PFSK-1 (cell line): ENCODE measurements at regions not wholly inside any gene's neighbourhood (a gene's known extent, or its start where the extent isn't known, plus 50 kb on each side); places are given as distances from the start of the nearest gene placed in this dataset.

Experiments used
- FOXP2 ChIP-seq: optimal IDR thresholded peaks from 2 replicates; pipeline ENCODE3; 2011; ENCODE audit warnings: borderline replicate concordance, control low read depth, inconsistent platforms; ENCODE audit not compliant: insufficient read depth; ENCODE audit errors: extremely low read length, extremely low read depth
- POLR2AphosphoS5 ChIP-seq: IDR thresholded peaks from 2 replicates; pipeline ENCODE4 v1.6.1; 2012; ENCODE audit warnings: low read depth, mild to moderate bottlenecking, control low read depth, low read length, moderate library complexity
- SIN3A ChIP-seq: IDR thresholded peaks from 2 replicates; pipeline ENCODE4 v1.6.1; 2012; ENCODE audit warnings: mild to moderate bottlenecking, low read length, moderate library complexity, borderline replicate concordance; ENCODE audit not compliant: insufficient read depth
- TAF1 ChIP-seq: IDR thresholded peaks from 2 replicates; pipeline ENCODE4 v1.6.1; 2012; ENCODE audit warnings: low read length, control low read depth, borderline replicate concordance; ENCODE audit not compliant: insufficient read depth
- TF ChIP-seq, protein P1 (sequence below), 2 experiments: IDR thresholded peaks; 2 replicates each; pipeline versions ENCODE4 v1.6.1 to v1.8.0; 2011 to 2012; ENCODE audit warnings: low read depth in 2 of 2, low read length in 2 of 2, control low read depth in 1 of 2, inconsistent platforms in 1 of 2, mild to moderate bottlenecking in 1 of 2, moderate library complexity in 1 of 2; ENCODE audit not compliant: insufficient read depth in 1 of 2

GRCh38 chr20:53876470-53876869, 193.9 kb downstream of the BCAS1 start:
- no peak for TF ChIP-seq POLR2AphosphoS5
- no peak for TF ChIP-seq TAF1
- TF ChIP-seq SIN3A: no peak
- TF ChIP-seq, protein P1, sequence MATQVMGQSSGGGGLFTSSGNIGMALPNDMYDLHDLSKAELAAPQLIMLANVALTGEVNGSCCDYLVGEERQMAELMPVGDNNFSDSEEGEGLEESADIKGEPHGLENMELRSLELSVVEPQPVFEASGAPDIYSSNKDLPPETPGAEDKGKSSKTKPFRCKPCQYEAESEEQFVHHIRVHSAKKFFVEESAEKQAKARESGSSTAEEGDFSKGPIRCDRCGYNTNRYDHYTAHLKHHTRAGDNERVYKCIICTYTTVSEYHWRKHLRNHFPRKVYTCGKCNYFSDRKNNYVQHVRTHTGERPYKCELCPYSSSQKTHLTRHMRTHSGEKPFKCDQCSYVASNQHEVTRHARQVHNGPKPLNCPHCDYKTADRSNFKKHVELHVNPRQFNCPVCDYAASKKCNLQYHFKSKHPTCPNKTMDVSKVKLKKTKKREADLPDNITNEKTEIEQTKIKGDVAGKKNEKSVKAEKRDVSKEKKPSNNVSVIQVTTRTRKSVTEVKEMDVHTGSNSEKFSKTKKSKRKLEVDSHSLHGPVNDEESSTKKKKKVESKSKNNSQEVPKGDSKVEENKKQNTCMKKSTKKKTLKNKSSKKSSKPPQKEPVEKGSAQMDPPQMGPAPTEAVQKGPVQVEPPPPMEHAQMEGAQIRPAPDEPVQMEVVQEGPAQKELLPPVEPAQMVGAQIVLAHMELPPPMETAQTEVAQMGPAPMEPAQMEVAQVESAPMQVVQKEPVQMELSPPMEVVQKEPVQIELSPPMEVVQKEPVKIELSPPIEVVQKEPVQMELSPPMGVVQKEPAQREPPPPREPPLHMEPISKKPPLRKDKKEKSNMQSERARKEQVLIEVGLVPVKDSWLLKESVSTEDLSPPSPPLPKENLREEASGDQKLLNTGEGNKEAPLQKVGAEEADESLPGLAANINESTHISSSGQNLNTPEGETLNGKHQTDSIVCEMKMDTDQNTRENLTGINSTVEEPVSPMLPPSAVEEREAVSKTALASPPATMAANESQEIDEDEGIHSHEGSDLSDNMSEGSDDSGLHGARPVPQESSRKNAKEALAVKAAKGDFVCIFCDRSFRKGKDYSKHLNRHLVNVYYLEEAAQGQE (IDR thresholded peaks at IDR 0.05; ENCODE audit: insufficient read depth in 1 of 2, low read depth in 2 of 2, low read length in 2 of 2): no peak
- no peak for TF ChIP-seq FOXP2
